Fibroblast of lung (primary cell): ENCODE measurements at regions not wholly inside any gene's neighbourhood (a gene's known extent, or its start where the extent isn't known, plus 50 kb on each side); places are given as distances from the start of the nearest gene placed in this dataset.

Experiments
- CTCF ChIP-seq, 2 donors: IDR thresholded peaks in 1 of 2; conservative IDR thresholded peaks in 1 of 2; 1 replicate in 1 of 2; 2 replicates in 1 of 2; pipeline ENCODE4 v1.5.1; 2011 to 2012; ENCODE audit warnings: low read length in 2 of 2, control low read depth in 1 of 2, inconsistent platforms in 1 of 2, low read depth in 1 of 2, mild to moderate bottlenecking in 1 of 2
- EZH2 ChIP-seq: IDR thresholded peaks from 2 replicates; pipeline ENCODE4 v1.5.1; 2012; ENCODE audit warnings: low read length, control low read depth, mild to moderate bottlenecking; ENCODE audit errors: missing control alignments

DNA sequence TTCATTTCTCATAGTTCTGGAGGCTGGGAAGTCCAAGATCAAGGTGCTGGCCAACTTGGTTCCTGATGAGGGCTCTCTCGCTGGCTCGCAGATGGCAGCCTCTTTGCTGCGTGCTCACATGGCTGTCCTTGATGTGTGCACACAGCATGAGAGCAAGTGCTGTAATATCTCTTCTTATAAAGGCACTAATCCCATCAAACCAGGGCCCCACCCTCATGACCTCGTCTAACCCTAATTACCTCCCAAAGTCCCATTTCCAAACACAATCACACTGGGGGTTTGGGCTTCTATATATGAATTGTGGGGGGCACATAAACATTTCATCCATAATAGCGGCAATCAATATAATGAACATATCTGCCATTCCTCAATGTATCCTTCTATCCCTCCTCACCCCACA is 1062.1 kb downstream of the BRD1 start:
- TF ChIP-seq CTCF (conservative IDR thresholded peaks at IDR 0.05 in 1 of 2, IDR thresholded peaks at IDR 0.05 in 1 of 2; ENCODE audit: low read depth in 1 of 2, low read length in 2 of 2) (no peak), EZH2 (no peak)
